ENCODE measurements at regions not wholly inside any gene's neighbourhood (a gene's known extent, or its start where the extent isn't known, plus 50 kb on each side); places are given as distances from the start of the nearest gene placed in this dataset.
"Not testable (repeated sequence)": the region's sequence is repeated elsewhere in the genome, so short reads cannot be mapped to it uniquely, and the experiment has no call there.

GRCh38 chr5:131107128-131107527 lies 57.9 kb downstream of the HINT1 start:
- DNase-seq, result no peak

GRCh38 chr5:131104169-131104808 lies 60.8 kb downstream of the HINT1 start:
- DNase-seq, result no peak

- DNase-seq, result no peak
Observed at GRCh38 chr5:131096774-131097710, 68.0 kb downstream of the HINT1 start.

- DNase-seq, result not testable (repeated sequence)
Observed at GRCh38 chr5:131095561-131095960, 69.5 kb downstream of the HINT1 start.

- no peak for DNase-seq
Observed at GRCh38 chr5:131084436-131084835, 80.6 kb downstream of the HINT1 start.

- no peak for DNase-seq
Observed at GRCh38 chr5:131081913-131082488, 83.1 kb downstream of the HINT1 start.

GRCh38 chr5:131081374-131081773 lies 83.7 kb downstream of the HINT1 start:
- DNase-seq, result no peak

- DNase-seq, result no peak
Observed at GRCh38 chr5:131079232-131079631, 85.8 kb downstream of the HINT1 start.

- no peak for DNase-seq
Observed at GRCh38 chr5:131068893-131069643, 96.0 kb downstream of the HINT1 start.

- DNase-seq, result no peak
Observed at GRCh38 chr5:131068076-131068475, 97.0 kb downstream of the HINT1 start.

GRCh38 chr5:131067636-131068035 lies 97.4 kb downstream of the HINT1 start:
- no peak for DNase-seq

- no peak for DNase-seq
Observed at GRCh38 chr5:131064669-131065371, 100.2 kb downstream of the HINT1 start.

GRCh38 chr5:131042021-131042789 lies 122.9 kb downstream of the HINT1 start:
- no peak for DNase-seq

GRCh38 chr5:131023498-131023865 lies 141.6 kb downstream of the HINT1 start:
- no peak for DNase-seq

GRCh38 chr5:131022811-131023497 lies 142.1 kb downstream of the HINT1 start:
- DNase-seq, result peak; percentile 34

- DNase-seq, result no peak
Observed at GRCh38 chr5:131021646-131022045, 143.4 kb downstream of the HINT1 start.

- no peak for DNase-seq
Observed at GRCh38 chr5:131019601-131020315, 145.3 kb downstream of the HINT1 start.

- no peak for DNase-seq
Observed at GRCh38 chr5:131019111-131019510, 145.9 kb downstream of the HINT1 start.

GRCh38 chr5:131008329-131008728 lies 156.7 kb downstream of the HINT1 start:
- DNase-seq, result no peak

- no peak for DNase-seq
Observed at GRCh38 chr5:131005963-131006684, 158.9 kb downstream of the HINT1 start.
